Calu3 (cell line): ENCODE measurements at regions not wholly inside any gene's neighbourhood (a gene's known extent, or its start where the extent isn't known, plus 50 kb on each side); places are given as distances from the start of the nearest gene placed in this dataset.

Experiments used
- BruUV-seq: library from RNA; stranded (reverse); fragments of 400-500 nt; replicated peaks from 2 replicates; lab custom pipeline; 2021; lab: Mats Ljungman, UMichigan
- CTCF ChIA-PET: fragments of 300-600 bp; sonication (Branson Sonifier 250); formaldehyde crosslinking; loops from one replicate; lab custom pipeline; 2022; ENCODE audit warnings: antibody characterized with exemption; lab: Charles Lee
- DNase-seq: peaks from one replicate; pipeline ENCODE4 v3.0.0; 2022
- H3K27ac Mint-ChIP-seq: one replicate; pipeline ENCODE4 v1.8.0; 2022; ENCODE audit warnings: mixed read lengths; ENCODE audit not compliant: unreplicated experiment
- H3K27me3 Mint-ChIP-seq: one replicate; pipeline ENCODE4 v1.8.0; 2022; ENCODE audit warnings: mixed read lengths; ENCODE audit not compliant: unreplicated experiment
- H3K36me3 Mint-ChIP-seq: one replicate; pipeline ENCODE4 v1.8.0; 2022; ENCODE audit warnings: mild to moderate bottlenecking, moderate library complexity, mixed read lengths; ENCODE audit not compliant: insufficient read depth, unreplicated experiment
- H3K4me1 Mint-ChIP-seq: one replicate; pipeline ENCODE4 v1.8.0; 2022; ENCODE audit warnings: mild to moderate bottlenecking, low read depth, mixed read lengths; ENCODE audit not compliant: unreplicated experiment
- H3K4me3 Mint-ChIP-seq: one replicate; pipeline ENCODE4 v1.8.0; 2022; ENCODE audit warnings: mild to moderate bottlenecking, low read depth, moderate library complexity, mixed read lengths; ENCODE audit not compliant: unreplicated experiment
- H3K9me3 Mint-ChIP-seq: one replicate; pipeline ENCODE4 v1.8.0; 2022; ENCODE audit warnings: low read depth, mixed read lengths; ENCODE audit not compliant: unreplicated experiment
- intact Hi-C: fragments of 100-400 bp; cut with micrococcal nuclease; formaldehyde crosslinking; loops from one replicate; pipeline ENCODE4 v1.10.0; 2022; ENCODE audit not compliant: unreplicated experiment
- TF ChIP-seq, protein P1 (sequence below): fragments of 200-600 bp; IDR thresholded peaks from one replicate; pipeline ENCODE4 v1.8.0; 2022; ENCODE audit warnings: antibody characterized with exemption; ENCODE audit not compliant: unreplicated experiment

GRCh38 chr3:30527720-30528119, 78.7 kb upstream of the TGFBR2 start:
- H3K27ac Mint-ChIP-seq: no peak overlapping the region
- BruUV-seq: no TSS peak

GRCh38 chr3:30530084-30530483, 76.3 kb upstream of the TGFBR2 start:
- no peak for DNase-seq
- BruUV-seq: no TSS peak
- no peak overlapping the region for H3K4me3 Mint-ChIP-seq
- H3K36me3 Mint-ChIP-seq: no peaks in the 10 kb centered on the region
- TF ChIP-seq, protein P1, sequence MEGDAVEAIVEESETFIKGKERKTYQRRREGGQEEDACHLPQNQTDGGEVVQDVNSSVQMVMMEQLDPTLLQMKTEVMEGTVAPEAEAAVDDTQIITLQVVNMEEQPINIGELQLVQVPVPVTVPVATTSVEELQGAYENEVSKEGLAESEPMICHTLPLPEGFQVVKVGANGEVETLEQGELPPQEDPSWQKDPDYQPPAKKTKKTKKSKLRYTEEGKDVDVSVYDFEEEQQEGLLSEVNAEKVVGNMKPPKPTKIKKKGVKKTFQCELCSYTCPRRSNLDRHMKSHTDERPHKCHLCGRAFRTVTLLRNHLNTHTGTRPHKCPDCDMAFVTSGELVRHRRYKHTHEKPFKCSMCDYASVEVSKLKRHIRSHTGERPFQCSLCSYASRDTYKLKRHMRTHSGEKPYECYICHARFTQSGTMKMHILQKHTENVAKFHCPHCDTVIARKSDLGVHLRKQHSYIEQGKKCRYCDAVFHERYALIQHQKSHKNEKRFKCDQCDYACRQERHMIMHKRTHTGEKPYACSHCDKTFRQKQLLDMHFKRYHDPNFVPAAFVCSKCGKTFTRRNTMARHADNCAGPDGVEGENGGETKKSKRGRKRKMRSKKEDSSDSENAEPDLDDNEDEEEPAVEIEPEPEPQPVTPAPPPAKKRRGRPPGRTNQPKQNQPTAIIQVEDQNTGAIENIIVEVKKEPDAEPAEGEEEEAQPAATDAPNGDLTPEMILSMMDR: no peak
- intact Hi-C loops: no loop called here
- CTCF ChIA-PET: no interaction called here
- peaks cover 10% of the 10 kb centered on the region for H3K9me3 Mint-ChIP-seq
- H3K4me1 Mint-ChIP-seq: peaks cover 23% of the 10 kb centered on the region
- no peak overlapping the region for H3K27ac Mint-ChIP-seq
- H3K27me3 Mint-ChIP-seq: no peaks in the 10 kb centered on the region

More at GRCh38 chr3:30527720-30528119, 78.7 kb upstream of the TGFBR2 start:
- H3K9me3 Mint-ChIP-seq: peaks cover 7% of the 10 kb centered on the region
- intact Hi-C loops: no loop called here
- H3K4me1 Mint-ChIP-seq: peaks cover 23% of the 10 kb centered on the region
- CTCF ChIA-PET: interaction anchor here (0.6 kb wide), 1 partner anchor 182 kb away, joined by 3 read pairs; no protein-coding TSS in a partner anchor
- no peaks in the 10 kb centered on the region for H3K36me3 Mint-ChIP-seq
- no peak for DNase-seq
- H3K4me3 Mint-ChIP-seq: no peak overlapping the region
- no peaks in the 10 kb centered on the region for H3K27me3 Mint-ChIP-seq
- TF ChIP-seq, protein P1: no peak

- intact Hi-C loops: no loop called here
- Mint-ChIP-seq H3K36me3 (no peaks in the 10 kb centered on the region), H3K4me3 (no peak overlapping the region), H3K27ac (no peak overlapping the region), H3K27me3 (no peaks in the 10 kb centered on the region), H3K4me1 (peaks cover 19% of the 10 kb centered on the region), H3K9me3 (peaks cover 8% of the 10 kb centered on the region)
- TF ChIP-seq, protein P1: no peak
- CTCF ChIA-PET: no interaction called here
- no peak for DNase-seq
- no TSS peak for BruUV-seq
Observed at GRCh38 chr3:30531017-30531570, 75.3 kb upstream of the TGFBR2 start.

DNA sequence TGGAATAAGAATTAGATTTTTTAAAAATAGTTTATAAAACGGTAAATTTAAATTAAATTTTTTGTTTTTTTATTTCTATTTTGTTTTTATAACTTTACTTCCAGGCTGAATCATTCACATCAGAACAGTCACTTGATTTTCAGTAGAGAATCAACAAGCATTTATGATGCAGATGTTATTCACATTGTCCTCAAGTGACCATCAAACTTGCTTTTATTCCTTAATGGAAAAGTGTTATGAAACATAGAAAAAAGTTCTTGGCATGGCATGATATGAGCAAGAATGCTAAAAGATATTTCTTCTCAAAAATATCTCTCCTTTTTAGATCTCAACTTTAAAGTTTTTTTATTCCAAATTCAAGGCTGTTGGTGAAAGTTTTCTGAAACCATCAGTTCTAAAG, 70.9 kb upstream of the TGFBR2 start:
- DNase-seq: no peak
- BruUV-seq: no TSS peak
- Mint-ChIP-seq H3K36me3 (peaks cover 8% of the 10 kb centered on the region), H3K4me1 (peaks cover 11% of the 10 kb centered on the region), H3K27ac (no peak overlapping the region), H3K9me3 (peaks cover 5% of the 10 kb centered on the region), H3K27me3 (no peaks in the 10 kb centered on the region), H3K4me3 (no peak overlapping the region)
- intact Hi-C loops: loop anchor here (5.0 kb wide), 1 partner anchor 157 kb away; no protein-coding TSS in a partner anchor
- TF ChIP-seq, protein P1: no peak
- CTCF ChIA-PET: no interaction called here
